ENCODE measurements at regions not wholly inside any gene's neighbourhood (a gene's known extent, or its start where the extent isn't known, plus 50 kb on each side); places are given as distances from the start of the nearest gene placed in this dataset.

DNA sequence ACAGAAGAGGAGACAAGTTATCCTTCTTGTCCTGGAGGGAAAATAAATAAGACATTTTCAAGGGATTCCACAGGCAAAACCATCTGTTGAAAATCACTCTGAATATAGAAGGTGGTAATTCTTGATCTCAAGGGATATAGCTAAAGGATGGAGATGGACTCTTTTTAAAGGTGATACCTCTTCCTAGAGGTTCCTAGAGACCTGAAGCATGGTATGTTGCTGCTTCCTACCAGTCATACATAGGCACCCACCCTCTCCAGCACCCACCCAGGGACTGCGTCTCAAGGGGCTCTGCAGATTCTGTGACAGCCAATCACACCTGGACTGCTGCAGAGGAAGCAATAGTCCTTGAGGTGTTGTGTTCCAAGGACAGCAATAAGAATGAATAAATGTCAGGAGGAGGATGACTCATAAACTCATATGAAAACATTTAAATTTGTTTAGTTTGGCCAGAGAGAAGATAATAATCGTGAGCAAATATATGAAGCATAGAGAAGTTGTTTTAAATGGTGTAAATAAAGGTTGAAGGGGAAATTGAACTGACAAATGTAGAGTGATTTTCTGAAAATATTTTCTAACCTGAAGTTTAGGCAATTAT is 741.6 kb upstream of the CBLB start:
- TF ChIP-seq CTCF (IDR thresholded peaks at IDR 0.05) (no peak), POLR2A (IDR thresholded peaks at IDR 0.05) (no peak), POLR2AphosphoS5 (IDR thresholded peaks at IDR 0.05) (no peak)

Data from upper lobe of left lung (tissue), 4 donors.